Tongue (tissue), 1 donor: ENCODE measurements at regions not wholly inside any gene's neighbourhood (a gene's known extent, or its start where the extent isn't known, plus 50 kb on each side); places are given as distances from the start of the nearest gene placed in this dataset.
A peak's percentile ranks its signal among the peaks of the same experiment; 100 is the strongest.
"Not testable (repeated sequence)": the region's sequence is repeated elsewhere in the genome, so short reads cannot be mapped to it uniquely, and the experiment has no call there.

Experiments
- DNase-seq: peaks from one replicate; pipeline ENCODE4 v3.0.0-alpha.2; 2015

DNA sequence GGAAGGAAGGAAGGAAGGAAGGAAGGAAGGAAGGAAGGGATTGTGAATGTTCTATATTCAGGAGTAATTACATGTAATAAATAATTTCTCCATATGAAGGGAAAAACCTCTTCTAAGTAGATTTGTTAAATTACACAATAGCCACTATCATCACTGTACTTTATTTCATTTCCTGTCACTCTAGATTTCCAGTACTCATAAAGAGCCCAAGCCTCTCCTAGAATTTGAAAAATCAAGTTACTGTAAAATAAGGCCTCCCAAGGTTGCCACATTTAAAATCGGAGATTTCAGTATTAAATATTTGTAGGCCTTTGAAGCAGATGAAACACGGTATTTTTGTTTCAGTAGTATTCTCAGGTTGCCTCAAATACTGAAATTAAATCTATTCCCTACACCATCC lies 499.0 kb downstream of the CDH10 start:
- DNase-seq = no peak

DNA sequence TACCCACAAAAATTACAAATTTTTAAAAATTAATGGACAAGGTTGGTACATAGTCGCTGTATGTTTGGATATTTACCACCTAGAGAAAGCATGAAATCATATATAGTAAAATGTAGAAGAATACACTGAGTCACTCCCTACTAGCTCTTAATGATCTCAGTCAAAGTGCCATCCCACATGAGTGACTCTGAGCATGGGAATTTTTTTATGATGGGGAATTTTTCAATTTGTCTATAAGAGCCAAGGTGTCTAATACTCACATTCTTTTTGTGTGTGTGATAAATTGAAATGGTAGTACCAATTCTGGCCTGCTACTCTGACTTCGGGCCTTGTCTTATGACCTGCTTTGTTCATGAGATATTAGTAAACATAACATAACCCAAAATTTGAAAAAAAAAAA lies 483.2 kb downstream of the CDH10 start:
- no peak for DNase-seq

DNA sequence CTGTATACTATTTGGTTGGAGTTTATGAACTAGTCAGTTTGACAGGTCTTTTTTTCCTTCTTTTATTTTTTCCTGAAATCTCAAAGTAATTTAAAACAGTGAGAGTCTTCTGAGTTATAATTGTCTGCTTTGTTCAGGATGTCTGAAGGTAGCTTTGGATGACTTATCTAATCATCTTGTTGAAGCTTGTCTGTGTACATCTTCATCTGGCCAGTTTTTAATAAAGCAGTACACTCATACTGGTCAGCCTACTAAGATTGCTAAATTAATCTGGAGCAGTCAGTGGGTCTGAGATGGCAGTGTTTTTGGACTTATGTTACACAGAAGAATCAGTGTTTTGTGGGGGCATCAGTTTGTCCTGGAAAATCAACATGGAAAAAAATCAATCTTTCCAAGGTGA lies 482.4 kb downstream of the CDH10 start:
- no peak for DNase-seq

DNA sequence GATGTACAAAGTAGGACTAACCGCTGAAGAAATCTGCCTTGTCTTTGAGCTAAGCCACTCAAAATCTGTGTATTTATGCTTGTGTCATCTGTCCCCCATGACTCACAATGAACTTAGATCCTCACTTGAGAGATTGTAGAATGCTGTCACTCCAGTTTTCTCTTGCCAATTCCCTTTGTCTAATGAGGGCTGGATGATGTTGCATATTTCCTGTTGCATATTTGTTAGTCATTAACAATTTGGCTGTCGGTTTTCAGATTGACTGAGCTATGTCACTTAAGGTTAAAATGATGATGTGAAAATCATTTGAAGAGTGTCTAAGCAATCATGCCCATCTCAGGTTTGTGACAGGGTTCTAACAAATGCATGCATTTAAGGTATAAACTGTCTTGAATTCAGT lies 481.7 kb downstream of the CDH10 start:
- no peak for DNase-seq

DNA sequence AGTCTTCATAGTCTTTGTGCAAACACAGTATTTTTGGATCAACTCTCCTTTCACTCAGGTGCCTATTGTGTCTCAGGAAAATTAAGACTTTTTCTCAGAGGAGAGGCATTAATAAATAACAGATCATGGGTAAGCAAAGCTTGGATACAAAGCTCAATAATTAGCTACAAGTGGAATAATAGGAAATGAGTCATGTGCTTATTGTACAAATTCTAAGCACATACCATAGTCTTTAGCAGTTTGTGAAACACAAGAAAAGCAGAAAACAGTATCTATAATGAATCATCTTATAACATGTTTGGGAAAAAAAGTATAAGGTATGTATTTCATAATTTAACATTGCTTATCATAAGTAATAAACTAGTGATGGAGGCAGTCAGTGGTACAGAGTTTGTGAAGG lies 477.0 kb downstream of the CDH10 start:
- DNase-seq = no peak

DNA sequence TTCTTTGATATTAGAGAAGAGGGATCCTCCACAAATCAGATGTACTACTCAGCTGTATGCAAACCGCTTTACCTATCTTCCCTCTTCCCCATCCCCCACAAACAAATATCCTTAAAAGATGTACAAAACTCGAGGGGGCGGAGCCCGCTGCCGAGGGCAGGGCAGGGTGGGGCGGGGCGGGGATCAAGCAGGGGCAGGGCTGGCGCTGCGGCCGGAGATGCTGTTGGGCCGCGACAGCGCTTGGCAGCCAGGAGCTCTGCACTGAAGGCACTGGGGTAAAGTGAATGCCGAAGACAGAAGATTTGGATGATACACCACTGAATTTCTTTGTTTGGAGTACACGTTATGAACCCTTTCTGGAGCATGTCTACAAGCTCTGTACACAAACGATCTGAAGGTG lies 474.8 kb downstream of the CDH10 start:
- no peak for DNase-seq

DNA sequence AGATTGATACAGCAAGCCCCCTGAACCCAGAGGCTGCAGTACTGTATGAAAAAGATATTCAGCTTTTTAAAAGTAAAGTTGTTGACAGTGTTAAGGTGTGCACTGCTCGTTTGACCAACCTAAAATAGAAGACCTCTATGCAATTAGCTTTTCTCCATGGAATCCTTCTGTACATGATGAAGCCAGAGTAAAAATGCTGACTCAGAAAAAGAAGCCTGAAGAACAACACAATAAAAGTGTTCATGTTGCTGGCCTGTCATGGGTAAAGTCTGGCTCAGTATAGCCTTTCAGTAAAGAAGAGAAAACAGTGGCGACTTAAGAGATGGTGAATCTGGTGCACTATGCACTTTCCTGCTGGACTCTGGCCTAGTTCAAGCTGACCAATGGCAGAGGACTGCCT lies 473.8 kb downstream of the CDH10 start:
- DNase-seq = not testable (repeated sequence)

DNA sequence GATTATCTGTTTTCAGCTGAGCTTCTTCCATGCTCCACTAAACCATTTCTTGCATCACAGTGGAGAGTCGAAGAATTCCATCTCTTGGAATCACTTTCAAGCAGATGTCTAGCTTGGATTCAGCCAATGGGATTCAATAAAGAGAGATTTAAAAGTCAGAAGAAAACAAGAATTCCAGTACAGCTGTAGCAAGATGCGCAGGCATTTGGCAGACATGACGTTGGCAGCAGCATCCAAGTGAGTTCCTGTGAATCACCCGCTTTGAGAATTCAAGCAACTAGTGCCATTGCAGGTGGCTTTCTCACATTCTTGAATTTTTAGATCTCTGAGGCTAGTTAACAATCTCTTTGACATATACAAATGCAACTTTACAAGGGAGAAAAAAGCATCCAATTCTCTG lies 467.0 kb downstream of the CDH10 start:
- no peak for DNase-seq

DNA sequence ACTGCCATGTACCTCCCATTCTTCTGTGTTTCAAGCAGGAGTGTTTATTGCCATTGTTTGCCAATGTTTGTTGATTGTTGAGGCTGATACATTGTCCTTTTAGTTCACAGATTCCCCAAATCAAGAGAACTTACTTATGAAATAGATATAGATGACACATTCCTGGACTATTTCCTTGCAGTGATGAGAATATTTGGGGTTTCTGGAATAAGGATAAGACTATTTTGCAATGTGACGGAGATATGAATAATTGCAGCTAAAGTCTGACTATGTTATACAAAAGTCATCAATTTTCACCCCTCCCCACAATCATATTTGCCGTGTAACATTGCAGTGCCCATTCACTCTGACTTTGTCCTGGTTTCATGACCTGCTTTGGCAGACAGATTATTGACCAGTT lies 460.8 kb downstream of the CDH10 start:
- no peak for DNase-seq

DNA sequence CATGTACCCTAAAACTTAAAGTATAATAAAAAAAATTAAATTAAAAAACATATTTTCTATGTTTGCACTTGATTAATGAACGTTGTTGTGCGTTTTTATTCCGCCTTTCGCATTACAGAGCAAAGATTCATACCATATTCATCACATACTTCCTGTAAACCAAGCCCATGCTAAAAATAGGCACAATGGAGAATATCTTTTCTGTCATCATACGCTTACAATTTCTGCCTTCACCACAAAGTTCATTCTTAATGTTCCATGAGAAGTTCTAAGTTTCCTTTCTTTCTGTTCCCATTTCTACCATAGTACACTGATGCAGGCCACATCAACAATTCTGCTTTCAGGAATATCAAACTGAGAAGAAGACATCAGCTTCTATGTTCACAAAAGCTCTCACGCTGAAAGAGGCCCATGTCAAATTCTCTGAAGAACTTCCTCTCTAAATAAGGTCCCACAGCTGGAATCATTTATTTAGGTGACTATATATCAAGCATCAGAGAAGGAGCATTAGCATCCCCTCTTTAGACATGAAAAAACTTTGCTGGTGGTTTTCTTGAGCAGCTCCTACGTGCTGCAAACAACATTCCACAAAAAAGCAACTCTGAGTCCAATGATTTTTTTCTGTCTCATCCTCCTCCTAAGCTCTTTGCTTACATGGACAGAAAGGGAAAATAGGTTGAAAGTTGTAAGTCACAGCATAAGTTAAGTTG lies 456.4 kb downstream of the CDH10 start:
- no peak for DNase-seq

DNA sequence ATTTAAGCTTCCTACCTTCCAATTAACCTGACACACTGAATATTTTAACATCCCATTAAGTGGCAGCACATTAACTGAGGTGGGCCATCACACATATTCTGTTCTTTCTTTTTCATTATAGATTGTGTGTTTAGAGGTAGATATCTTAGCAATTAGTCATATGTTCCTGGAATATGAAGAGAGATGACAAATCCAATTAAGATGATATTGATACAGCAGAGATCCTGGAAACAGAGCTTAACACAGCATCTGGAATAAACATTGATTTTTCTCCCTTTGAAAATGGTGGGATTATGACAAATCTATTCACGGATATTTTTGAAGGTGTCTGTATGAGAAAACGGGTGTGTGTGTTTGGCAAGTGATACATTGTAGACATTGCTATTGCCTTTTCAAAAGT lies 448.0 kb downstream of the CDH10 start:
- no peak for DNase-seq

DNA sequence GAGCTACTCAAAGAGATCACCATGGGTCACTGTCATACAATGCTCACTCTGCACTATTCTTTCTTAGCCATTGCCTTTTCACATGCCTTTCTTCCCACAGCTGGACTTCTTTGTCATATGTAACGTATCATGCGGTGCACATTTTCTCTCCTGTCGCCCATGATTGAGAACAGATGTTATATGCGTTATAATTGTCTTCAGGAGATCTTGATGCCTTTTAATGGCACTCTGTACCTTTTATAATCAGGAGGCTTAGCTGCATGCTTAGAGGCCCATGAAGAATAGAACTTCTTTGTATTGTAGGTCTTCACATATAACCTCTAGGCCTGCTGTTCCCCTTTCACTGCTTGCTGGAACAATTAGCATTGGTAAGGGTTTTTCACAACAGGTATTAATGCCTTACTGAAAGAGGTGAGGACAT lies 436.1 kb downstream of the CDH10 start:
- DNase-seq = no peak

DNA sequence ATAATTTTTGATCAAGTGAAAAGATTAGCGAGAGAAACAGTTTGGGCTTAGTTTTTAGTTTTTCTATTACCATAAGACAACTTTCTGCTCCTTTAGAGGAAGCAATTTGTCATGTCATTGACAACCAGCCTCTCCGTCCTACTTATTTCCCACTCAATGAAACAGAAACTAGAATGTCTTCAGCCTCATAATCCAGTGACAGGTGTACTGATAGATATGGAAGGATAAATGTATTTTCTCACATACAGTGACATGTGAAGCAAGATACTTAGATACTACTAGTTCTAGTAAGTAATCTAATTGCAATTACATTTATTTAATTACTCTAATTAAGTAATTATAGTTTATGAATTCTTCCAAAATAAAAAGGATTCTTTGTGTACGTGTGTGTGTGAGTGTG lies 429.7 kb downstream of the CDH10 start:
- DNase-seq = no peak

DNA sequence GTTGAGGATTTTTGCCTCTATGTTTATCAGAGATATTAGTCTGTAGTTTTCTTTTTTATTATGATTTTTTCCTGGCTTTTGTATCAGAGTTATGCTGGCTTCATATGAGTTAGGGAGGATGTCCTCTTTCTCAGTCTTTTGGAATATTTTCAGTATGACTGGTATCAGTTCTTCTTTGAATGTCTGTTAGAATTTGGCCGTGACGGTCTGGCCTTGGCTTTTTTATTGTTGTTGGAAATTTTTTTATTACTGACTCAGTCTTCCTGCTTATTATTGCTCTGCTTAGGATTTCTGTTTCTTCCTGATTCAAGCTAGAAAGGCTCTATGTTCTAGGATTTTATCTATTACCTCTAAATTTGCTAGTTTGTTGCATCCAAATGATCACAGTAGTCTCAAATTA lies 421.9 kb downstream of the CDH10 start:
- no peak for DNase-seq

DNA sequence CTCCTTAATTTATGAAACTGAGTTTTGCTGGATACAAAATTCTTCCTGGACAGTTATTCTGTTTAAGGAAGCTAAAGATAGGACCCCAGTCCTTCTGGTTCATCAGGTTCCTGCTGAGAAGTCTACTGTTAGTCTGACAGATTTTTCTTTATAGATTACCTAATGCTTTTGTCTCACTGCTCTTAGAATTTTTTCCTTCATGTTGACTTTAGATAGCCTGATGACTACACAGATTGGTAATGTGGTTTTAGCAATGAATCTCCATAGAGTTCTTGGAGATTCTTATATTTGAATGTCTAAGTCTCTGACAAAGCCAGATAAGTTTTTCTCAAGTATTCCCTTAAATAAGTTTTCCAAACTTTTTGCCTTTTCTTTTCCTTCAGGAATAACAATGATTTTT lies 419.7 kb downstream of the CDH10 start:
- no peak for DNase-seq

DNA sequence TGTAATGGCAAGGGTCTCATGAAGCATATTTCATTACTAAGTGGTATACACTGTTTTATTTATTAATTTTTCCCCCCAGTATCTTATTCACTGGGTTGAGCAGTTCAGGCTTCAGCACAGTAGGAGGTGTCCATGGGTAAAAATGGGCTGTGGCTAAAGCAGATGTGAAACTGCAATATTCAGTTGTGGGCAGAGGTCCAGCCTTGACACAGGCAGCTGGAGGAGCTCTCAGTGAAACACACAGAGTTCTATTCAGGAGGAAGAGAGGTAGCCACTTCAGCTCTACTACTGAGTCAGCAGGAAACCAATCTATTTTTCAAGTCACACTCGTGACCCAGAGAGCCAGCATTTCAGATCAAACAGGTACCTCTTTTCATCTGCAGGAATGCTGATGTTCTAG lies 418.3 kb downstream of the CDH10 start:
- DNase-seq = peak; percentile 5

DNA sequence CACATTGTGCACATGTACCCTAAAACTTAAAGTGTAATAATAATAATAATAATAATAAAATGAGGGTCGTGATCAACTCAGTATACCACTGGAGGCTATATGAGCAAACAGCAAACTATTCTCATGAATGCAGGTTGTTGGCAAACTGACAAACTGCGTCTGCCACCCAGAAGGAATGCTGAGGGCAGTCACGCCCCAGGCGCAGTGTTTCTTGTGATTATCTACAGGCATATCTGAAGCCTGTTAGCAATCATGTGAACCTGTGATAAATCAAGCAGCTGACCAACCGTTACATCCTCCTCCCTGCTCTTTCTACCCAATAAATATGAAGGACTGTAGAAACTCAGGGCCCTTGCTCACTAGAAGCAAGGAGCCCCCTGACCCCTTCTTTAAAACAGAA lies 416.9 kb downstream of the CDH10 start:
- not testable (repeated sequence) for DNase-seq

DNA sequence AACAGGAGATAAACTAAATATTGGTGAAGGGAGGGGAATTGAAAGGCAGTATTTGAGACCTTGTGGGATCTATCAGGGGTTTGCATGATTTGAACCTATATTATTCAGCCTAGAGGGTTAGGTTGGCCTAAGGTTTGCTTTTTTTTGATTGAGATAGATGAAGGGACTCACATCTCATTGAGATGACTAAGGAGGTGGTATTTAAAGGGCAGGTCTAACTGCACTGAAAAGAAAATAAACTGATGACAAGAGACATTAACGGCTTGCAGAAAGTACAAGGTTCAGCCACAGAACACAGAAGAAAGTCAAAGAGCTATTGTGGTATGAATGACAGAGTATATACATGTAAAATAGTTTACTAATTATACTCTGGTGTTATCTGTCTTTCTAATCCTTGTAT lies 412.7 kb downstream of the CDH10 start:
- DNase-seq = no peak

DNA sequence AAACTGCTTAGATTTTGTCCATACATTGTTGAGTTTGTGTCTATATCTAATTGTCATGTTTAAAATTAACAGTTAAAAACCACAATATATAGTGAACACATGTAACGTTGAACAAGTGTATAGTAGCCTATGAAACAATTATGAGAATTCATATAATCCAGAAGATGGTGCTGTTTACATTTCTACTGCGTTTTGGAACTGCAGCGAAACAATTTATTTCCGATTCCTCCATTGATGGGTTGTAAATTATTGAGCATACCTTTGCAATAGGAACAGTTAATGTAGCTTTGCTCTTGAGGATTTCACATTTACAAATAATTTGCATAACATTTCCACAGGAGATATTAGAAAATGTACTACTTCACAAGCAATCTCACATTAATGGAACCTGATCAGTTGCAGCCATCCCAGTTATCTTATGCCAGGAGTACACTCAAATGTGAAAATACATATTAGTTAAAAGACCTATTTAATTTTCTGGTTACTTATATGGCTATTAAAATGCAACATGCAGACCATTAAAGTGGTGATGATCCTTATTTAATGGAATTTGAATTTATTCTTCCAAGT lies 411.8 kb downstream of the CDH10 start:
- DNase-seq = peak; percentile 21

DNA sequence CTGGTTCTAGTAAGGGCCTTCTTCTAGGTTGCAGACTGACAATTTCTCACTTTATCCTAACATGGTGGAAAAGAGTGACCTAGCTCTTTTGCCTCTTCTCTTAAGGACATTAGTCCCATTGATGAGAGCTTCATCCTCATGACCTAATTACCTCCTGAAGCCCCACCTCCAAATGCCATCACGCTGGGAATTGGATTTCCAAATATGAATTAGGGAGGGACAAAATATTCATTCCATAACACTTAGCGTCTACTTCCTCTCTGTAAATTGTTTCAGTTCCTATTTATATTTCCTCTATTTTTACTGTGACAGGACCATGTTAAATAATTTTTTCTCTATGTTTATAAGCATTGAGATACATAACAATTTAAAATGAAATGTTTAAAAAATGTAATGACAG lies 408.8 kb downstream of the CDH10 start:
- no peak for DNase-seq

DNA sequence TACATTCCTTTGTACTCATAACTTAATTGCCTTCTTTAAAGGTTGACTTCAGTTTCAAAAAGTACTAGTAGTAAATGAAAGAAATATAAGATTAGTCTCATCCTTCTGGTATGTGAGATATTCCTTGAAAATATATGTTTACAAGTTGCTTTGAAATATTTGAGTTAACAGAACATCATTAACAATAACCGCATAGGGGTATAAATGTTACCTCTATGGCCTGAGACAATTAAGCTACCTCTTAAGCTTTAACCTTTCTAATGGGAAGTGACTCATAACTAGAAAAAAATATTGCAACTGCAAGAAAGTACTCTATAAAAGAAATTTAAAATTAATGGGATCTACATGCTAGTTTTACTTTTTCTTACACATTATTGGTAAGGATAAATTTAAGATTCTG lies 399.0 kb downstream of the CDH10 start:
- DNase-seq = no peak

DNA sequence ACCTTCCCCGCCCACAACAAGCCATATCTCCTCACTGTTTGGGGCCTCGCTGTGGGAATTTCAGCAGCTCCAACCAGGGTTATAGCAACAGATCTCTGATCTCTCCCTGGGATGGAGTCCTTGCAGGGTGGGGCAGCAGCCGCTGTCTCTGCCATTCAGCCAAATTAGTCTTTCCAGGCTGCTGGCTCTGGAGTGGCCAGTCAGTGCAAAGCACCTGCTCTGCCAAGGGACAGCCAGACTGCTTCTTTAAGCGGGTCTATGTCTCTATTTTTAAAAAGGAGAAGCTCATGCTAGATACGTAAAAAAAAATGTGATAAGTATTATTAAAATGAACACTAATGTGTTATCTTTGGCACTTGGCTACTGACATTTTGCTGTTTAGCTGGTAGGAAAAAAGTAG lies 380.2 kb downstream of the CDH10 start:
- DNase-seq = no peak

DNA sequence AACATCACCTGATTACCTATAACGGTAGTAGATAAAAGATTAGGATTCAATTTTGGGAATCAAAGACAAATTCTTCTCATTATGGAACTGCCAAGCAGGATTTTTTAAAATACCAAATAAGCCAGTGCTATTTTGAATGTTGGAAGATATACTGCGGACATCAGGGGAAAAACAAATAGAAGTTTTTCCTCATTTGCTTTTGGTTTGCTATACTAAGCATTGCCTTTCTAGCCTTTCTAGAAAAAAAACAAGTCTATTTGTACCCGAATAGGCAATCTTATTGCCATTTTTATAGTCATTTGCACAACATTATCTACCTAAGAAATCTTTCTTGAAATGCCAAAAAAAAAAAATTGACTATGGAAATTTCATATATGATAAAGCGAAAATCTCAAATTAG lies 379.5 kb downstream of the CDH10 start:
- no peak for DNase-seq

DNA sequence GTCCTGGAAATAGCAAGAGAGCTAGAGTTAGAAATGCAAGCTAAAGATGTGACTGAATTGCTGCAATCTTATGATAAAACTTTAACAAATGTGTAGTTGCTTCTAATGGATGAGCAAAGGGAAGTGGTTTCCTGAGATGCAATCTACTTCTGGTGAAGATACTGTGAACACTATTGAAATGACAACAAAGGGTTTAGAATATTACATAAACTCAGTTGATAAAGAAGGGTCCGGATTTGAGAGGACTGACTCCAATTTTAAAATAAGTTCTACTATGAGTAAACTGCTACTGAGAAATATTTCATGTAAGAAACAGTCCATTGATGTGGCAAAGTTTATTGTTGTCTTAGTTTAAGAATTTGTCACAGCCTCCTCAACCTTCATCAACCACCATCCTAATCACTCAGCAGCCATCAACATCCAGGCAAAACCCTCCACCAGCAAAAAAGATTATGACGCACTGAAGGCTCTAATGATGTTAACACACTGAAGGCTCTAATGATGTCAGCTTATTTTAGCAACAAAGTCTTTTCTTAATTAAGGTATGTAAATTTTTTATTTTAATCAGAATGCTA lies 376.2 kb downstream of the CDH10 start:
- DNase-seq = no peak
